HG03139 (cell line): ENCODE measurements at regions not wholly inside any gene's neighbourhood (a gene's known extent, or its start where the extent isn't known, plus 50 kb on each side); places are given as distances from the start of the nearest gene placed in this dataset.

Experiments used
- ATAC-seq: cut with Tn5 transposase; IDR thresholded peaks from one replicate; pipeline ENCODE4 v1.9.1; 2021; ENCODE audit not compliant: unreplicated experiment

DNA sequence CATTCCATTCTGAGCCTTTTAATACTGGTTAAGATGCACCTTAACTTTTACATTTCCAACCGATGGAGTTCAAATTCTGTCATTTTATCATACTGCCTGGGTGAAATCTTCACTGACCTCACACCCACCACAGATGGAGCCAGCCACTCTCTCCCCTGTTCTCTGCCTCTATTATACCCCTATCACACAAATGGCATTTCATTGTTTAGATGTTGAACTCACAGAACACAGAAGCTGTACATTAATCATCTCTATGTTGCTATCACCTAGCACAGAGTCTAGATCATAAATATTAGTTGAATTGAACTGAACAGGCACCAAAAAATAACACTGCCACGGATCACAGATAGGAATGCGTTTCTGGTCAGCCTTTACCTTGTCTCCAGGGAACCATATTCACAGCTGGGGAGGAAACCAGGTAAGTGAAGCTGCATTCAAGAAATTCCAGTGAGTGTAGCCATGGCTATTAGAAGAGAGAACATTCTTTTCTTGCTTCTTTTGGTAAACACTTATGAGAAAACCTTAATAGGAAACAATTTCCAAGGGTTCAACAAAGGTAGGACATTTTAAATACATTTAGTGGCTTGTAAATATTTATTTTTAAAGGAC, 194.9 kb upstream of the RMST start:
- ATAC-seq = no peak

DNA sequence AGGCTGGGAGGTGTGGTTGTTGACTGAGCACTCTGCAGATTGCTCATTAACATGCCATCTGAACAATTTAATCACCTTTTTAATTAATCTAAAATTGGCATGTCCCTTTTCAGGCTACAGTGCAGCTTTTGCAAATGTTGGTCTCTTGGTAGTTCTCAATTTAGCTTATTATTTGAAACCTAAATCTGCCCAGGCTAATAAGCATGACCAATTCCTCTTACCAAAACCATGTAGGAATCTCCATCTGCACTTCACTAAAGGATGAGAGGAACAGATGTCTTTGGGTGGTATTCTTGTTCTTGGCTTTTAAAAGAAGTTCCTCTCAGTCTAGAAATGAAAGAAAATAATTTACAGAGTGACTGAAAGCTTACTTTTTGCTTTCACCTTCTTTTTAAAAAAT, 190.1 kb upstream of the RMST start:
- ATAC-seq = no peak

- ATAC-seq = no peak
These were observed 188.2 kb upstream of the RMST start for GRCh38 chr12:97274386-97274785.

DNA sequence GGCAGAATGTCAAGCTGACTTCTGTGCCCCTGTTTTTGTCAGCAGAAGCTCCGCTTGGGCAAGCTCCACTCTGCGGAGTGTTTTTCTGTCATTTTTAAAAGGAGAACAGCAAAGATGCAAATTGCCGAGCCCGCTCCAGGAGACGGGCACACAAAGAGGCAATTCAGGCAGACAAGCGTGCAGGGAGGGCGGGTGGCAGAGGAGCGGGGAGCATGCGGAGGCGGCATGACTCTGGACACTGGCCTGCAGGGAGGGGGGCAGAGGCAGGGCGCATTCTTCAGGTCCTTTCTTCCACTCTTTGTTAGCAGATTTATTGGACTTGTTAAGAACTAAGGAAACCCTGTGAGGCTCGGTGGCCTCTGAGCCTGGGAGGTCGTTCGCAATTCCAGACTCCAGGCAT, 187.3 kb upstream of the RMST start:
- ATAC-seq = no peak

GRCh38 chr12:97275728-97276590, 186.6 kb upstream of the RMST start:
- no peak for ATAC-seq

DNA sequence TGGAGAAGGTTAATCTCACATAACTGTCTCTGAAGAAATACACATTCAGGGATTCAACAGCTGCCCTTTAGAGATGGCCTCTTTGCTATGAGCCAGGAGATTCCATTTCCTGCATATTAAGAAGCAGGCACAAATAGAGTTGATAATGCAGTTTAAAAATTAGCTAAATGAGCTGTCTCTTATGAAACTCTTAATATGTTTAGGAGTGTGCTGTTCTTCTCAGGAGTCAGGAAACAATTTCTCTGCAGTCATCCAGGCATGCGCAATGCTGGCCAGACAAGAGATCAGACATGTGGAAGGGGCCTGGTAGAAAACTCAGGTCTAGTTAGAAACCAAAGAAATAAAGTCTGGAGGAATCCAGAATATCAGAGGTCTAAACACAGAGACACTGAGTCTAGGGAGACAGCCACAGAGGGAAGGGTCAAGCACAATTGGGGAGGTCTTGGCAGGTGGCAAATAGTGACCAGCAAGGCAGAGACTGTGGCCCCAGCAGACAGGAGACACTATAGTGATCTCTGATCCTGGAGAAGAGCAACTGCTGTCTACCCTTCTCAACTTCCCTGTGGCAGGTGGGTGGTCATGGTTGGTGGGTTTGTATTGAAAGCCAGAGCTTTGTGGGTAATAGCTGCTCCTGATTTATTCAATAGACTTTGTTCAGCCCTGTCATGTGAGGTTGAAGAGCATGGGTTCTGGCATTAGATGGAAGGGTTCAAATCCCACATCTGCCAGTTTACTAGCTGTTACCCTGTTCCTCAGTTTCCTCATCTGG, 185.8 kb upstream of the RMST start:
- no peak for ATAC-seq

- no peak for ATAC-seq
These were observed 179.3 kb upstream of the RMST start for GRCh38 chr12:97283297-97283696.

GRCh38 chr12:97288531-97288930, 174.1 kb upstream of the RMST start:
- no peak for ATAC-seq

DNA sequence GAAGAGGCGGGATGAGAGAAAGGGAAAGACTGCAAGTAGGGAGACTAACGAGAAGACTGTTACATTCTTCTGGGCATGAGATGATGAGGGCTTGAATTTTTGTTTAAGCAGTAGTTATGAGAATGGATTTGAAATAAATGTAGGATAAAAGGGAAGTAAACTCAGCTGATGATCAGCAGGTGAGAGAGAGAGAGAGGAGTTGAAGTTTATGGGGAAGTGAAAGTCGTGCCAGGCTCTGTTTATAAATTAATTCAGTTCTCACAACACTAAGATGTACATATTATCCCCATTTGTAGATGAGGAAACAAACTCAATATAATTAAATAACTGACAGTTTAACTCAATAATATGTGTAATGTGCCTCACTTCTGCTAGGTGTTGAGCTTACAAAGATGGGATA, 170.0 kb upstream of the RMST start:
- no peak for ATAC-seq

DNA sequence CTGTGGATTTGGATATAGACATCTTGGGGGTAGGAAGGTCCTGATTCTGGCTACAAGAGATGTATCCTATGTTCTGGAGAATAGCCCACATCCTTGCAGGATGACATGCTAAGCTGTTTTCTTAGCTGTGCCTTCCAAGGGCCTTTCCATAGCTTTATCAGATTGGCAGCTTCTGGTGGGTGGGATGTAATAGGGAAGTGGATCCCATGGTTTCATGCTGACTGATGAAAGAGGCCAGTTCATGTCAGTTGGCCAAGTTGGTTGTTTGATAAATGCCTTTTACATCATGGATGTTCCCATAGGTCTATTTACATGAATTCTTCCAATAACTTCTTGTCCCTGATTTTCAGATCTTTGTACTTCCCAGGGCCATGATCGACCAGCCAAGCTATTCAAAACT, 169.1 kb upstream of the RMST start:
- ATAC-seq = no peak

GRCh38 chr12:97299847-97300246, 162.8 kb upstream of the RMST start:
- ATAC-seq = no peak

- ATAC-seq = no peak
These were observed 162.2 kb upstream of the RMST start for GRCh38 chr12:97300431-97300830.

DNA sequence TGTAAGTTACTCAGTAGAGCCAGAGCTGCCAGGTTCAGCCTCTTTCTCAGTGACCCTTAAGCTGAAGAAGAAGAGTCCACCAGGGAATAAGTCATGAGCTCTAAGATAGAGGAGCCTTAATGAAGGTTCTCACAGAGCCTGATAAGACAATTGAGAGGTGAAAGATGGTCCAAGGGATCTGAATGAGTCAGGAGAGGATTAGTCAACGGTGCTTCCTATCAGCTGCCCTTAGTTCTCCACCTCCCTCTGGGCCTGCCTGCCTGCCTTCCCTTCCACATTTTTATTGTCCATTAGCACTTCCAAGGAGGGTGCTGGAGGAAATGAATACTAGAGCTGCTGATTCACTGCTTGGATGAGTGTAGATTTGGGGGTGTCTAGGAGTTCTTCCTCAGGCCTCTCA, 161.7 kb upstream of the RMST start:
- ATAC-seq = no peak

- ATAC-seq = no peak
These were observed 161.0 kb upstream of the RMST start for GRCh38 chr12:97301576-97301975.

DNA sequence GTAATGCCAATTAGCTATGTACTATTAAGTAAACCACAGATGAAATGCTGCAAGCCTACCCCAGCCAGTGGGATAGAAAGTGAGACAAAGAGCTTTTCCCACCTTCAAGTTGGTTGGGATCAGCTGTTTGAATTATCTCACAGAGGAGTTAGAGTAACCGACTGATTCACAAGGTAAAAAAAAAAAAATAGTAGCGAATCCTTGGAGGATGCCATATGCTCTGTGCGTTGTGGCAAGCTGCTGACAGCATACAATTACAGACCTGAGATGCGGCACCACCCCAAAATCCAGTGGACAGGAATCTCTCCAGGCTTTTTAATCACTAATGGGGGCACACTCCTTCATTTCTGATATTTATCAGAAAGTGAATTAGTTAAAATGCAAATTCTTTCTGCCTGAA, 157.0 kb upstream of the RMST start:
- no peak for ATAC-seq

GRCh38 chr12:97306147-97306546, 156.5 kb upstream of the RMST start:
- ATAC-seq = peak; percentile 95

GRCh38 chr12:97308576-97309198, 153.9 kb upstream of the RMST start:
- ATAC-seq = no peak

- no peak for ATAC-seq
These were observed 152.7 kb upstream of the RMST start for GRCh38 chr12:97309921-97310320.

DNA sequence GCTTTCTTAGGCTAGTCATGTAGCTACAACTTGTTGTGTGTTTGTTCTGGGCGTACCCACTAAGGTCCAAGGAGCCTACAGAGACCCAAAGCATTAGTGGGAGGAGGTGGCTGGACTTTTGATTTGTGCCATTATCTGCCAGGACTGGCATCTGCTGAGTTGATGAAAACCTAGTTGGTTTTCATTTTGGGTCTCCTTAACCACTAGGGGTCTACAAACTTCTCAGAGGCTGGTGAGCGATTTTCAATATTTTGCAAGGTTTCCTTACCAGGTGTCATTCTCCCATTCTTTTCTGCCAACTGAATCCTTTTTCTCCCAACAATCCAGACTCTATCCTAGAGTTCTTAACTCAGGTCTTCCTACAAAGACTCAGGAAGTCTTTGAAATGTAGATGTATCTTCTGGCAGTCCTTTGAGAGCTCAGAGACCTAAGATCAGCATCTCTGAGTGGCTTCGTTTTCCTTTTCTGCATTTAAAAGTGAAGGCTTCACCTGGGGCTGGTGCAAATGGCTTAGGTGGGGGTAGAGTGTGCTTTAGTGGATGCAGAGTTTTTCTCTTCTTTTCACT, 150.0 kb upstream of the RMST start:
- ATAC-seq = no peak

- ATAC-seq = no peak
These were observed 149.0 kb upstream of the RMST start for GRCh38 chr12:97313471-97314190.

- no peak for ATAC-seq
These were observed 146.3 kb upstream of the RMST start for GRCh38 chr12:97316321-97316720.
